ENCODE measurements at regions not wholly inside any gene's neighbourhood (a gene's known extent, or its start where the extent isn't known, plus 50 kb on each side); places are given as distances from the start of the nearest gene placed in this dataset.

- no peaks in the 10 kb centered on the region for H3K9me3 ChIP-seq
- TF ChIP-seq CTCF (IDR thresholded peaks at IDR 0.05) = no peak
- DNase-seq (no peak), ATAC-seq (no peak)
- H3K4me3 ChIP-seq = no peak overlapping the region
- no peaks in the 10 kb centered on the region for H3K36me3 ChIP-seq (ENCODE audit: low read depth)
- intact Hi-C loops (cut with DNase I, micrococcal nuclease) = no loop called here
- no peaks in the 10 kb centered on the region for H3K4me1 ChIP-seq (ENCODE audit: low read depth)
These were observed 56.0 kb upstream of the MYO16 start for GRCh38 chr13:108573455-108573854.

- DNase-seq = no peak
- H3K9me3 ChIP-seq = no peaks in the 10 kb centered on the region
- H3K4me1 ChIP-seq (ENCODE audit: low read depth) = no peaks in the 10 kb centered on the region
- intact Hi-C loops (cut with DNase I, micrococcal nuclease) = no loop called here
- no peak for ATAC-seq
- H3K36me3 ChIP-seq (ENCODE audit: low read depth) = no peaks in the 10 kb centered on the region
- no peak for TF ChIP-seq CTCF (IDR thresholded peaks at IDR 0.05)
- no peak overlapping the region for H3K4me3 ChIP-seq
These were observed 54.6 kb upstream of the MYO16 start for GRCh38 chr13:108574856-108575255.

GRCh38 chr13:108575430-108575829, 54.0 kb upstream of the MYO16 start:
- H3K4me3 ChIP-seq = no peak overlapping the region
- no peaks in the 10 kb centered on the region for H3K4me1 ChIP-seq (ENCODE audit: low read depth)
- H3K9me3 ChIP-seq = no peaks in the 10 kb centered on the region
- DNase-seq (no peak), ATAC-seq (no peak)
- no peak for TF ChIP-seq CTCF (IDR thresholded peaks at IDR 0.05)
- intact Hi-C loops (cut with DNase I, micrococcal nuclease) = no loop called here
- no peaks in the 10 kb centered on the region for H3K36me3 ChIP-seq (ENCODE audit: low read depth)
